Testis (tissue), 2 donors: ENCODE measurements at regions not wholly inside any gene's neighbourhood (a gene's known extent, or its start where the extent isn't known, plus 50 kb on each side); places are given as distances from the start of the nearest gene placed in this dataset.

Source experiments
- DNase-seq: peaks from one replicate; pipeline ENCODE4 v3.0.0-alpha.2; 2019
- H3K27ac ChIP-seq, 2 donors: fragments of 200-600 bp; sonication (generic); one replicate each; pipeline ENCODE4 v1.5.1; 2019
- H3K27me3 ChIP-seq: fragments of 200-600 bp; sonication (generic); one replicate; pipeline ENCODE4 v1.5.1; 2019
- H3K36me3 ChIP-seq: fragments of 200-600 bp; sonication (generic); one replicate; pipeline ENCODE4 v1.5.1; 2017; ENCODE audit warnings: low read depth; ENCODE audit errors: missing control alignments
- H3K4me1 ChIP-seq: fragments of 200-600 bp; sonication (generic); one replicate; pipeline ENCODE4 v1.5.1; 2019
- H3K4me3 ChIP-seq, 2 donors: fragments of 200-600 bp; sonication (generic); one replicate each; pipeline ENCODE4 v1.5.1; 2017 to 2019
- H3K9me3 ChIP-seq: fragments of 200-600 bp; sonication (generic); one replicate; pipeline ENCODE4 v1.5.1; 2017
- POLR2A ChIP-seq: fragments of 450-650 bp; IDR thresholded peaks from one replicate; pipeline ENCODE4 v1.6.1; 2017; ENCODE audit warnings: antibody characterized with exemption, mild to moderate bottlenecking, moderate library complexity
- WGBS, 2 donors: methylation state at CpG; one replicate each; pipeline ENCODE4 v1.1.5; 2018; 5-methylcytosine and 5-hydroxymethylcytosine counted together
- intact Hi-C: fragments of 100-400 bp; cut with DNase I; formaldehyde crosslinking; loops from one replicate; pipeline ENCODE4 v1.15.1; 2023; ENCODE audit warnings: low total_unique reads
- TF ChIP-seq, protein P1 (sequence below), 3 experiments: fragments of 450-650 bp in 2 of 3; fragments of 200-600 bp in 1 of 3; sonication (generic) in 1 of 3; IDR thresholded peaks; one replicate each; pipeline ENCODE4 v1.5.1; 2016 to 2019; ENCODE audit warnings: antibody characterized with exemption in 3 of 3, mild to moderate bottlenecking in 2 of 3, moderate library complexity in 1 of 3

DNA sequence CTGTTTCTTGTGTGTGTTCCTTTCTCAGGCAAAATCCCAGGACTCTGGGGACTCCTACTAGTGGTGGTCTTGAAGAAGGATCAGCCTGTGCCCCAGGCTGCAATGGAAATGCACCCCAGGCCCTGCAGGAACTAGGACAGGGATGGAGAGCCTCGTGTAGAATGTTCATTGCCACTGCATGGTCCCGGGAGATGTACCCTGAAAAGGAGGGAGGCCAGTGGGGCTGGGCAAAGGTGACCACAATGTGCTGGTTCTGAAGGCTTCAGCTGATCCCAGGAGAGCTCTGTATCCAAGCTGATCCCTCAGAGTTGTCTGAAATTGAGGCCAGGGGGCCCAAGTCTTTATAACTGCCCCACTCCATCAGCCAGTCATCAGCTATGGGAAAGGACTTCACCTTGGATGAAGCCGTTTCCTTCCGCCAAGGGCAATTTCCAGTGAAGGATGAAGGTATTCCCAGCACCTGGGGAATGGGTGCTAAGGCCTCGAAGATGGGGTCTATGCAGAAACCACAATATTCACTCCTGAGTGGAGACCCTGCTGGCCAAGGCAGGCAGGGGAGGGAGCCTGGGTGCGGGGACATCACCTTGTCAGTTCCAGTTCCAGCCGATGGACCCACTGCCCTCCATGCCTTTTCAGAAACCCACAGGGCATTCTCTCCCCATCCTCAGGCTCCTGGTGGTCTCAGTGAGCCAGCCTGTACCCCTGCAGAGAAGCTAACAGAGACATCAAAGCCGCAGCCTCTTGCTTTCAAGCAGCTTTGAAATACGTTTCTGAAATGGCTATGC, 59.9 kb upstream of the CDH5 start:
- no peak for DNase-seq
- Histone ChIP-seq H3K36me3 (no peaks in the 10 kb centered on the region), H3K9me3 (no peaks in the 10 kb centered on the region), H3K27me3 (no peaks in the 10 kb centered on the region), H3K4me1 (no peaks in the 10 kb centered on the region), H3K27ac (no peak overlapping the region), H3K4me3 (no peak overlapping the region)
- intact Hi-C loops, result no loop called here
- WGBS, 2 donors, result 81 to 90% methylated on average over 8 to 9 of the region's 9 CpGs
- TF ChIP-seq POLR2A, result no peak
- TF ChIP-seq, protein P1, sequence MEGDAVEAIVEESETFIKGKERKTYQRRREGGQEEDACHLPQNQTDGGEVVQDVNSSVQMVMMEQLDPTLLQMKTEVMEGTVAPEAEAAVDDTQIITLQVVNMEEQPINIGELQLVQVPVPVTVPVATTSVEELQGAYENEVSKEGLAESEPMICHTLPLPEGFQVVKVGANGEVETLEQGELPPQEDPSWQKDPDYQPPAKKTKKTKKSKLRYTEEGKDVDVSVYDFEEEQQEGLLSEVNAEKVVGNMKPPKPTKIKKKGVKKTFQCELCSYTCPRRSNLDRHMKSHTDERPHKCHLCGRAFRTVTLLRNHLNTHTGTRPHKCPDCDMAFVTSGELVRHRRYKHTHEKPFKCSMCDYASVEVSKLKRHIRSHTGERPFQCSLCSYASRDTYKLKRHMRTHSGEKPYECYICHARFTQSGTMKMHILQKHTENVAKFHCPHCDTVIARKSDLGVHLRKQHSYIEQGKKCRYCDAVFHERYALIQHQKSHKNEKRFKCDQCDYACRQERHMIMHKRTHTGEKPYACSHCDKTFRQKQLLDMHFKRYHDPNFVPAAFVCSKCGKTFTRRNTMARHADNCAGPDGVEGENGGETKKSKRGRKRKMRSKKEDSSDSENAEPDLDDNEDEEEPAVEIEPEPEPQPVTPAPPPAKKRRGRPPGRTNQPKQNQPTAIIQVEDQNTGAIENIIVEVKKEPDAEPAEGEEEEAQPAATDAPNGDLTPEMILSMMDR (IDR thresholded peaks at IDR 0.05), result no peak

DNA sequence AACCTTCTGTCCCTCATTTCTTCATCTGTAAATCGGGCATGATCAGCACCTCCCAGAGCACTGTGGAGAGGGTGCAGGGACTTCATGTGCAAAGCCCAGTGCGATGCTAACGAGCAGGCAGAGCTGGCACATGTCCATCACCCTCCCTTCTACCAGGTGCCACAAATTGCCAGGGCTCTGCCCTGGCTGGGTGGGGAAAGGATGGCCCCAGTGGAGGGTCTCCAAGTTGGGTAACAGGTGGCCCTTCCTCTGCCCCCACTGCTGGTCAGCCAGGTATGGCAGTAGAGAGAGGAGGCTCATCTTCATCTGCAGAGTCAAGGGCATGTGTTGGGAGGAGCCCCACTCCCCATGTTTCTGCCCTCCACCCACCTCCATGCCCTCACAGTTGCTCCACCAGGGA, 61.5 kb upstream of the CDH5 start:
- intact Hi-C loops, result no loop called here
- DNase-seq, result no peak
- H3K27ac ChIP-seq, result no peak overlapping the region
- no peak overlapping the region for H3K4me3 ChIP-seq
- H3K27me3 ChIP-seq, result no peaks in the 10 kb centered on the region
- no peaks in the 10 kb centered on the region for H3K36me3 ChIP-seq
- no peaks in the 10 kb centered on the region for H3K9me3 ChIP-seq
- H3K4me1 ChIP-seq, result no peaks in the 10 kb centered on the region
- 82 to 91% methylated on average over 3 of the region's 3 CpGs for WGBS, 2 donors
- TF ChIP-seq POLR2A, result no peak
- TF ChIP-seq, protein P1 (IDR thresholded peaks at IDR 0.05), result no peak

DNA sequence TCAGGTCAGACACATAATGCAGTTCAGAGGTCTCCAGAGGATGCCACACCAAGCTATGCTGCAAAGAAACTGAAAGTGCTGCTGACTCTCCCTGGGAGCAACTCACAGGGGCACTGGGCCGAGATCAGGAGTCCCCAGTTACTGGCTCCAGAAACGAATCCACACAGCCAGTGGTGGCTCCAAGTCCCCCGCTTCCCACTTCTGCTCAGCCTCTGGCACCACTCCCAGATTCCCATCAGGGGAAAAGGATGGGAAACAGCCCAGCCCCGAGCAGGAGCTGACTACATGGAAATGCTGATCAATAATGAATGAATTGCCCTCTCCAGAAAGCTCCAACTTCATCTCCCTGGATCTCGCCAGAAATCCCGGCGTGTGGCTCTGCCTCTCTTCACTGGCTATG, 62.3 kb upstream of the CDH5 start:
- no peak for DNase-seq
- 56 to 66% methylated on average over 5 to 7 of the region's 7 CpGs for WGBS, 2 donors
- TF ChIP-seq, protein P1 (IDR thresholded peaks at IDR 0.05), result no peak
- TF ChIP-seq POLR2A, result no peak
- Histone ChIP-seq H3K9me3 (no peaks in the 10 kb centered on the region), H3K27ac (no peak overlapping the region), H3K27me3 (no peaks in the 10 kb centered on the region), H3K4me3 (no peak overlapping the region), H3K36me3 (no peaks in the 10 kb centered on the region), H3K4me1 (no peaks in the 10 kb centered on the region)
- intact Hi-C loops, result no loop called here

DNA sequence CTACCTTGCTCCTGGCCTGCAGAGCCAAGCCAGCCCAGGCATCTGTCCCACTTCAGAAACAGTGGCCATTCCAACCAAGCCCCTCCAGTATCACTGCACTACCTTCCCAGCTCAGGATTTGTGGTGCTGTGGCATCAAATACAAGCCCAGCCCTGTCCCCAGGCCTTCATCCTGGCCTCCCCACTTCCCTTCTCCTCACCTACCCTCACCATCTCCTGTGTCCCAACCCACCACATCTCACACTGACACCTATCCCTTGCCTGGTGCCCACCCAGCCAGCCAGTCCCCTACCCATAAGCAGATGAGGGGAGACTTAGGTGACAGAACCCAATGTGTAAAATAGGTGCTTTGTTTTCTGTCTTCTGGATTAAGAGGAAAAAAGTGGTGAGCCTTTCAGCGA, 66.0 kb upstream of the CDH5 start:
- 90 to 100% methylated on average over 1 of the region's 1 CpG for WGBS, 2 donors
- H3K36me3 ChIP-seq, result no peaks in the 10 kb centered on the region
- H3K27me3 ChIP-seq, result no peaks in the 10 kb centered on the region
- DNase-seq, result no peak
- no peaks in the 10 kb centered on the region for H3K4me1 ChIP-seq
- intact Hi-C loops, result no loop called here
- no peak overlapping the region for H3K27ac ChIP-seq
- H3K9me3 ChIP-seq, result no peaks in the 10 kb centered on the region
- no peak for TF ChIP-seq POLR2A
- TF ChIP-seq, protein P1 (IDR thresholded peaks at IDR 0.05), result no peak
- H3K4me3 ChIP-seq, result no peak overlapping the region

DNA sequence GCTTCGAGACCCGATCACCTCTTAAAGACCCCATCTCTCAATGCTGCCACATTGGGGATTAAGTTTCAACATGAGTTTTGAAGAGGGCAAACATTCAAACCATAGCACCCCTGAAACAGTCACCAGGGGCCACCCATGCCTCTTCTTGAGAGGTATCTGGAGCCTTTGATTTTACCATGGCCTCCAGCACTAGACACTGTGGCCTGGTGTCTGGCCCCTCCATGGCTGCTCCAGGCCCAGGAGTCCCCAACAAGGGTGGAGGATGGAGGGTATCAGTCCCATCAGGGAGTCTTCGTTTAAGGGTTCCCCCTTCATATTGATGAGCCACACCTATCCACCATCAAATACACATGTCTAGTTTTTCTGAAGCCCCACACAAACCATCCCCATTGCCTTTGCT, 66.5 kb upstream of the CDH5 start:
- Histone ChIP-seq H3K36me3 (no peaks in the 10 kb centered on the region), H3K4me1 (no peaks in the 10 kb centered on the region), H3K9me3 (no peaks in the 10 kb centered on the region), H3K27ac (no peak overlapping the region), H3K27me3 (no peaks in the 10 kb centered on the region), H3K4me3 (no peak overlapping the region)
- TF ChIP-seq, protein P1 (IDR thresholded peaks at IDR 0.05), result no peak
- TF ChIP-seq POLR2A, result no peak
- intact Hi-C loops, result no loop called here
- 90 to 100% methylated on average over 3 of the region's 3 CpGs for WGBS, 2 donors
- DNase-seq, result no peak
